ENCODE measurements at regions not wholly inside any gene's neighbourhood (a gene's known extent, or its start where the extent isn't known, plus 50 kb on each side); places are given as distances from the start of the nearest gene placed in this dataset.

DNA sequence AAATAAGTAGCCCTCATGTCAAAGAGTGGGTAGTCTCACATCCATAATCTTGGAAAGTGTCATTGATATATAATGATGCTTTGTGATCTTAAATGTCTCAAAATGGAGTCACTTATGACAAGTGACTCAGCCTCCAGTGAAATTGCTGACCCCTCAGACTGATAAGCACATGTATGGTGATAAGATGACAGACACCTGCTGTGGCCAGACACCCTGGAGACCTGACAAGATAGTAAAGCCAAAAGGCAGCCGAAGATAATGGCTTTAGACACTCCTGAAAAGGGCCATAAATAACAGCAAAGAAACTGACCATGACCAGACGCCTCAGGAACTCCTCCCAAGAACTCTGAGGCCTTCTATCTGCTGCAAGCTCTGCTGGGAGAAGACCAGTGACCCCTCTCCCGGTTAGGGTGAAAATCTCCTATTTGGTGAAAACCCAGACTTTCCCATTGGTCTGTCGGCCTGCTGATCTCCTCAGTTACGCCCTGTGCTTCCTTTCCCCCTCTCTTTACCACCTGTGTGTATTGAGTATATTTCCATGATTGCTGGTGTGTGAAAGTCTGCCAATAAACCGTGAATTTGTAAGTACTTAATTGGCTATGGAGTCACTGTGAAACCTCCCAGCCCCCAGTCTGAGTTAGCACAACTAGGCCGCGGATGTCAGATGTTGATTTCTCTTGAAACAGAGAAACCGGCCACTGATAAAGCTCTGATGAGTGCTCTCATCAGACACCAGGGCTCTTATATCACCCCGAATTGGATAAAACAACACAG, 226.7 kb upstream of the MYOCD start:
- no peak for DNase-seq (ENCODE audit: low spot score)

DNA sequence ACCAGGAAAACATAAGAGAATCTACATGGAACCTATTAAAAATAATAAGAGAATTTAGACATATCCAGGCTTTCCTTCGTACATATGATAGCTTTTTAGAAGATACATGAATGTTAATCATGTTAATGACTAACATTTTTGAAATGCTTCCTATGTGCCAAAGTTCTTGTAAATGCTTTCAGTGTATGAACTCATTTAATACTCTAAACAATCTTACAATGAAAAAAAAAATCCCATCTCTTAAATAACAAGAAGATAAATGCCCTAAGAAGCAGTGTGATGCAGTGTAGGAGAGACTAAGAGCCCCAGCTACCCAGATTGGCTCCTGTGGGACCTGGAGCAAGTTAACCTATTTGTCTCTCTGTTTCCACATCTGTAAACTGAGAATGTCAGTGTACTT, 220.4 kb upstream of the MYOCD start:
- no peak for DNase-seq (ENCODE audit: low spot score)

GRCh38 chr17:12457493-12457892, 208.2 kb upstream of the MYOCD start:
- no peak for DNase-seq (ENCODE audit: low spot score)

DNA sequence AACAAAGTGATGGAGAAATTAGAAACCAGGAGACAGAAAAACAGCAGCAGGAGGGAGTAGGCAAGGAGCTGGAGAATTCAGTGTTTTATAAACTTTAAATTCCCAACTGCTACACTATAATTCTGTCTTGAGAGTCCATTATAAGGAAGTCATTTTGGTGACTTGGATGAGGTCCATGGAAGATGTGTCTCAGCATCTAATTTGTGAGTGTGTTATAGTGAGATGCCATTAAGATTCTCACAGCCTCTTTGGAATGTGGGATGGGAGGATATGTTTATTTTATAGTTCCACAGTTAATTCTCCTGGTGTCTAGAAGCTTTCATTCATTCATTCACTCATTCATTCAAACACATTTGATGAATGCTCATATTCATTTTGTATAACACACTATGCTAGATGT, 206.0 kb upstream of the MYOCD start:
- no peak for DNase-seq (ENCODE audit: low spot score)

GRCh38 chr17:12463102-12463501, 202.6 kb upstream of the MYOCD start:
- no peak for DNase-seq (ENCODE audit: low spot score)

DNA sequence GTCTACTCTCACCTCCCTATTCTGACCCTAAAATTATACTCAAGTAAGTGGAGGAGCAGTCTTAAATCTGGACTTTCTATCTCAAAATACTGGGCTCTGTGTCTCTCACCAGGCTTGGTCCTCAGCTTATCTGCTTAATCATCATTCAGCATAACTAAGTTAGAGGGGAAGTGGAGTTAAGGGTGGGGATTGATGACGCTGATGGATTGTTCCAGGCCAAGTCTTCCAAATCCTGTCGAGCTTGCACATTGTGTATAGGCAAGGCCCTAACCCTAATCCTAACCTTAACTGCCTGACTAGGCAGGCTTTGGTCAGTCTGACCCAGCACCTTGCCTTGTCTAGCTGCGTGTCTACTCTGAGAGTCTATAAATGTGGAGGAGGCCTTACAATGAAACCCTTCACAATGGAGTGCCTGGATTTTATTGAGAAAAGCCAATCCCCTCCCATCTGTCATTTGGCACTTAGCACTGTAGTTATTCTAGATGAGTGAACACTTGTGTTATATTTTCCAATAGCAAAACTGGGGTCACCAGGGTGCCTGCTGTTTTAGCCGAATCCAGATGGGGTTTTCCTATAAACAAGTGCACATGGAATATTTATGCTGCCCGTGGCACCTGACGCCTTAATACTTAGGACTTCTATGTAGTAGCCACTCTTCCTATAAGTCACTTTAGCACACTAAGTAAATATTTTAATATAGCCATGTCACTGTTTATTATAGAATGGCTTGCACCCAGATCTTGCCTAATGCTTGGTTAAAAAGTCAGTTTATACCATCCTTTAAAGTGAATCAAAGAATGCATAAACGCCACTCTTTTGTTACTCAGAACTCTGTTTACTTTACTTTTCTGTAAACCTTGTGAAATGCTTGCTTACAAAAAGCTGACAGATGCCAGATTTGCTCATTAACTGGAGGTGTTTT, 193.2 kb upstream of the MYOCD start:
- no peak for DNase-seq (ENCODE audit: low spot score)

DNA sequence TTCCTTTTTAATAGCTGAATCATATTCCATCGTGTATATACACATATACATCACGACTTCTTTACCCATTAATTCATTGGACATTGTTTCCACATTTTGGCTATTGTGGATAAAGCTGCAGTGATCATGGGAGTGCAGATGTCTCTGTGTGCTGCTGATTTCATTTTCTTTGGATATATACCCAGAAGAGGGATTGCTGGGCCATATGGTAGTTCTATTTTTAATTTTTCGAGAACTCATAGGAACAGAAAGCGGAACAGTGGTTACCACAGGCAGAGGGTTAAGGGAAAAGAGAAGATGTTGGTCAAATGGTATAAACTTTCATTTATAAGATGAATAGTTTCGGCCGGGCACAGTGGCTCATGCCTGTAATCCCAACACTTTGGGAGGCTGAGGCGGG, 187.4 kb upstream of the MYOCD start:
- no peak for DNase-seq (ENCODE audit: low spot score)

DNA sequence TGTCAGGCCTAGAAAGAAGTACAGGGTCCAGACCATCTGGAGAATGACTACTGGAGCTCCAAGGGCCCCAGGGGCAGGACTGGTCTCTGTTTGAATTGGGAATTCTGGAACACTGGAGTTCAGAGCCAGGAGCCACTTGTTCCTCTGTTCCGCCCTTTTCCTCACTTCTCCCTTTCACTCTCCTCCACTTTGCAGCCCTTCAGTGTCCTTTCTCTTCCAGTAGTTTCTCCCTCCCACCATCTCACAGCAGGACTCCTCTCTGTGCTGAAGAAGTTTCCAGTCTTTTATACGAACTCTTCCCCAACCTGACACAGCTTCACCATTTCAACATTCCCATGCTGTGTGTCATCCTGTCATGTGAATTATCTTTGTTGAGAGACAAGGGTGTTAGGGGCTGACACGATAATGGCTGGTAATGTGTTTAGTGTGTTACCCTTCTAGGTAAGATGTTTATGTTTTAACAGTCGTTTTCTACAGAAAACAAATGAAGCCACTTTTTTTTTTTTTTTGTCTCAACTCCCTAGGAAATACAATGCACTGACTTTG, 180.3 kb upstream of the MYOCD start:
- DNase-seq (ENCODE audit: low spot score) = no peak

GRCh38 chr17:12489325-12489724, 176.4 kb upstream of the MYOCD start:
- DNase-seq (ENCODE audit: low spot score) = no peak

DNA sequence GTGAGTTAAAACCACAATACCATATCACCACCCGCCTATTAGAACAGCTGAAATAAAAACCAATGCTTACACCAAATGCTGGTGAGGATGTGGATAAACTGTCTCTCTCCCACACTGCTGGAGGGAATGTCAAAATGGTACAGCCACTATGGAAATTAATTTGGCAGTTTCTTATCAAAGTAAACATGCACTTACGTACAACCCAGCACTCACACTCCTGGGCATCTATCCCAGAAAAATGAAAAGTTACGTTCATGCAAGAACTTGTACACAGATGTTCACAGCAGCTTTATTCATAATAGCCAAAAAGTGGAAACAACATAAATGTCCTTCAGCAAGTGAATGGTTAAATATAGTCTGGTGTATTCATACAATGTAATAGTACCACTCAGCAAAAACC, 173.2 kb upstream of the MYOCD start:
- no peak for DNase-seq (ENCODE audit: low spot score)

- DNase-seq (ENCODE audit: low spot score) = no peak
These were observed 159.8 kb upstream of the MYOCD start for GRCh38 chr17:12505866-12506265.

- DNase-seq (ENCODE audit: low spot score) = no peak
These were observed 158.6 kb upstream of the MYOCD start for GRCh38 chr17:12507026-12507595.

DNA sequence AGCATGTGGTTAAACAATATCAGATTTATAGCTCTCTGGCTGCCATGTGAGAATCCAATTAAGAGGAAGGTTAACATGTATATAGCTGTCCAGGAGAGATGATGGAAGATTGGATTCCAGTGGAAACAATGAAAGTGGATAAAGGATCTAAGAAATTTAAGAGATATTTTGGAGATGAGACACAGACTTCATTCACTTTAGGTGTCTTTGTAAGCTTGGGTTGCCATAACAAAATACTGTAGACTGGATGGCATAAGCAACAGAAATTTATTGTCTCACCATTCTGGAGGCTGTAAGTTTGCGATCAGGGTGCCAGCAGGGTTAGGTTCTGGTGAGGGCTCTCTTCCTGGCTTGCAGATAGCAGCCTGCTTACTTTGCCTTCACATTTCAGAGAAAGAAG, 155.9 kb upstream of the MYOCD start:
- no peak for DNase-seq (ENCODE audit: low spot score)

GRCh38 chr17:12510535-12510934, 155.2 kb upstream of the MYOCD start:
- DNase-seq (ENCODE audit: low spot score) = no peak

DNA sequence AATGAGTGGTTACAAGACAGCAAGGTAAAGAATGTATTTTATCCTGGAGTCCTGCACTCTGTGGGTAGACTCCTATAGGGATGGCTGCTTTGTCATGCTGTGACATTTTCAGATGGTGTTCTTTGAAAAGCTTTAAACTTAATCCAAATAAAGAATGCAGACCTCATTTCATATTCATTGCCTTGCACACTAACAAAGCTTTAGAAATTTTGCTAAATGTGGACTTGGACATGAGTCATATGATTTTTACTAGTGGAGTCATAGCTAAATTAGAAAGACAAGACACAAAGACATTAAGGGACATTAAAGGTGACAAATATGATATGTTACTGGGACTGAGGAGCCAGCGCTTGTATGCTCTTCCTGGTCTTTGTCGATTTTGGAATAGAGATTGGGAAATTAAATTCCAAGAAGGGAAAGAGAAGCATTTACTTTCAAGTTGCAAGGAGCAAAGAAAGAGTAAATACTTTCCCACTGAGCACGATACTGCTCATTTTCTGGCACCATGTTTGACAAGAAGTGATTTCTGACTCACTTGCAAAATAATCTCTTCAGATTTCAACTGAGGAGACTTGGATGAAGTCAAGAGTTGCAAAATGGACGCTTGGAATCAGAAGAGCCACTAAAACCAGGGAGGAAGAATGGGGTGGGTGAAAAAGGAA, 152.9 kb upstream of the MYOCD start:
- no peak for DNase-seq (ENCODE audit: low spot score)

DNA sequence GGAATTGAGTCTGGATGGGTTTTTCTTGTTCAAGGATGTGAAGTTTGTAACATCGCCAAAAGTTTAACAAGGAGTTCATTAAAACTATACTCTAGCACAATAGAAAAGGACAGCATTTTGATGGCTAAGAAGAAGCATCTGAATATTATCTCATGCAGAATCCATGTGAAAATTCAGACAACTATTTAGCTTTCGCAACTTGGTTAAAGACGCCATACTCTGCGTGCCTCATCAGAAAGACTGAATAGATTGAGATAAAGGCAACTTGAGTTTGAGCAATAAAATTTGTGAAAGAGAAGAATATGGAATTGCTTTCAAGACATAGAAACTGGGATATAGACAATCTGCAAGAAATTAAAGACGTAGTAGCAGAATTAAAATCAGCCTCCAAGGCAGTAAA, 151.1 kb upstream of the MYOCD start:
- DNase-seq (ENCODE audit: low spot score) = no peak

DNA sequence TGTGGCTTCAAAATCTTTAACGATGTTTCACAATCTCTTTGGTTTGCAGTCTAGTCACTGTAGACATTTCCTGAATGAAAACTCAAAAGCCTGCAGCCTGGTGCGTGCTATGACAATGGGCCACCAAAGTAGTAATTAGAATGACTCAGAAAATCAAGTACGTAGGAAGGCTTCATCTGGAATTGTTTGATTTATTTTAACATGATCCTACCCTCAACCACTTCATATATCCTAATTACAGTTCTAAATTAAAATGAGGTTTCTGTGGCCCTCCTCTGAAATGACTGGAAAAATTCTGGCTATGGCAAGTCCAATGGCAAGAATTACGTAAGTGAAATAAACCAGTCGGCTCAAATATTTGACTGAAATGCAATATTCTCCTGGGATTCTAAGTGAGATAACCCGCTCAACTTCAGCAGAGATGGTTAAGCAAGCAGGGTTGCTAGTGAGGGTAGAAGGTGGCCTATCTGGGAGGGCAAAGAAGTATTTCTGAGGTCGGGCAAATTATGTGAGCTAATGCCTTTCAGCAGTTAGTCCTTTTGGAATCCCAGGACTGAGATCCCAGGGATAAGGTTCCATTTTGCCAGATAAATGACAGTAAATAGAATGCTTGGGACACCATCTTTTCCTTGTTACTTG, 145.6 kb upstream of the MYOCD start:
- DNase-seq (ENCODE audit: low spot score) = no peak

DNA sequence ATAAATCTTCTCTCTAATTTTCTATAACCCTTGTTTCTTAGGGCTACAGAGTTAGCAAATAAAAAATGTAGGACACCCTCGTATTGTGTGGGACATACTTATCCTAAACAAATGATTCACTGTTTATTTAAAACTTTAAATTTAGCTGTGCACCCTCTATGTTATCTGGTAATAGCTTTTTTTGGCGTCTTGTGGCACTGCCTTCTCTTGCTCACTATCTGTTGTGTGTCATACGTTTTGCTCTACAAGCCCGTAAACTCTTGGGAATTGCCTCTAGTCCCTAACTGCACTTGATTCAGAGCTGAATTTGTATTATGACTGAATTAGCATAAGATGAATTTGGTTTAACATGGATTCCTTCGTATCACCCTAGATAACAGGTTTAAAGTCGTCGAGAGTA, 144.3 kb upstream of the MYOCD start:
- no peak for DNase-seq (ENCODE audit: low spot score)

DNA sequence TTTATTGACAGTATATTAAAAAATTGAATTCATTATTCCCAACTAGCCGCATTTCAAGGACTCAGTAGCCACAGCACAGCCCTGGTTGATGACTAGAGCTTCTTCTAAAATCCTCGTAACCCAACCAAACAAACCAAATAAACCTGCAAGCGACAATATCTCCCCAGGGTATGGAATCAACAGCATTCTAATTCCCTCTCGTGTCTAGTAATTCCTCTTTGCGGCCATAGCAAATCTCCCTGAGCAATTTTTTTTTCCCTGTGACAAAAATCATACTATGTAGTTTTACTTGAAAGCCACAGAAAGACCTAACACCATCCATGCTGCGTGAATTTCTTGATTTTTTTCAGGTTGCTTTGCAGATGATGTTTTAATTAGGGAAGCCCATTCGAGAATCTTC, 143.4 kb upstream of the MYOCD start:
- DNase-seq (ENCODE audit: low spot score) = no peak

DNA sequence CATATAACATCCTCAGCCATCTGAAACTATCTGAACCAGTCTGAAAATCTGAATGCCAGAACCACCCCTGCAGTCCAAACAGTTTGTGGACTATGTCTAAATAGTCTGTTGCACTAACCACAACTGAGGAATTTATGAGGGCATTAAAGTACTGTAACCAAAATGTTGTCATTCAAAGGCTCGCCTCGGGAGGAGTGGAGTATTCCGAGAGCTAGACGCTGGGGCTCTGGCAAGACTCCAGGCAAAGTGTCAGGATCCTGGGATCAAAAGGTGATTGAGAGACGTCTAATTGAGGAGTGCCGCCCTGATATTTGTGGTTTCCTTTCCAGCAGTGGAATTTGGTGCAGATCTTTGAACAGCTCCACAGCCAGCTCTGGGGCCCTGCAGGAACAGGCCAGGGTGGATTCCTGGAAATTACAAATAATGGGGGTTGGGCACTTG, 142.9 kb upstream of the MYOCD start:
- DNase-seq (ENCODE audit: low spot score) = no peak

DNA sequence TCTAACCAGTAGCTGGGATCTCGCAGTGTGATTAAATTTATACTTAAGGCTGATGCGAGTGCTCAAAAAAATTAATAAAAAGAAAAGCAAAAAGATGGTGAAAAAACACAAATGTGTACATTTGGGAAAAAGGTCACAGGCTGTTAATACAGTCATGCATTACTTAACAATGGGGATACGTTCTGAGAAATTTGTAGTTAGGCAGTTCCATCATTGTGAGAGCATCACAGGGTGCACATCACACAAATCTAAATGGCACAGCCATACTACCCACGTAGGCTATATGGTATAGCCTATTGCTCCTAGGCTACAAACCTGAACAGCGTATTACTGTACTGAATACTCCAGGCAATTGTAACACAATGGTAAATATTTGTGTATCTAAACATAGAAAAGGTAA, 142.4 kb upstream of the MYOCD start:
- no peak for DNase-seq (ENCODE audit: low spot score)

DNA sequence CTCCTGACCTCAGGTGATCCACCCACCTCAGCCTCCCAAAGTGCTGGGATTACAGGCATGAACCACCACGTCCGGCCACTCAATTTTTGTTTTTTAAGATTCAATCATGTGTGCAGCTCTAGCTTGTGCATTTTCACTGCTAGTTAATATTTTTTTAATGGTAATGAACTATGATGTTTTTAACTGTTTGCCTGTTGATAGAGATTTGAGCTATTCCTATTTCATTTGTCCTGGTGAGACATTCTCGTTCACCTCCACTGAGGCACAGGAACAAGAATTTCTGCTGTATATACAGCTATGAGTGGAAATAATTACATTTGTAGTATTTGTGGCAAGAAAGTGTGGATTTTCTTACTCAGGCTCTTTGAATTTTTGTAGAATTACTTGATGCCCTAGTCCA, 137.7 kb upstream of the MYOCD start:
- no peak for DNase-seq (ENCODE audit: low spot score)

All from kidney capillary endothelial cell (primary cell).